Activated CD8-positive, alpha-beta memory T cell treated with anti-CD3 and anti-CD28 coated beads for 1 hour (primary cell): ENCODE measurements at regions not wholly inside any gene's neighbourhood (a gene's known extent, or its start where the extent isn't known, plus 50 kb on each side); places are given as distances from the start of the nearest gene placed in this dataset.

ENCODE experiments used
- DNase-seq, 2 donors: peaks; one replicate each; pipeline ENCODE4 v3.0.0-alpha.2; 2020; ENCODE audit warnings: low read depth in 1 of 2; ENCODE audit errors: extremely low read depth in 1 of 2

DNA sequence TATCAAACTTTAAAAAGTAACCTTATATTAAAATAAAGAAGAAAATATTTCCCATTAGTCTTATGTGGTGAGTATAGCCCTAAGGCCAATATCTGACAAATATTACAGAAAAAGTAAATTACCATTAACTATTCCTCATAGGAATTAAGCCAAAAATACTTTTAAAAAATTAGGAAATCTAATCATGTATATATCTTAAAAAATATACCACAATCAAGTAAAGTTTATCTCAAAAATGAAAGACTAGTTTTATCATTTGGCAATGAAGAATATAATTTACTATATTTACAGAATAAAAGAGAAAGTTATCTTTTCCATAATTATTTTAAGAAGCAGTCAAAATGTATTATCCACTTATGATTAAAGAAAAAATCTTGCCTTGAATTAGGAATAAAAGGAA, 458.8 kb upstream of the ZNF462 start:
- DNase-seq, result no peak

DNA sequence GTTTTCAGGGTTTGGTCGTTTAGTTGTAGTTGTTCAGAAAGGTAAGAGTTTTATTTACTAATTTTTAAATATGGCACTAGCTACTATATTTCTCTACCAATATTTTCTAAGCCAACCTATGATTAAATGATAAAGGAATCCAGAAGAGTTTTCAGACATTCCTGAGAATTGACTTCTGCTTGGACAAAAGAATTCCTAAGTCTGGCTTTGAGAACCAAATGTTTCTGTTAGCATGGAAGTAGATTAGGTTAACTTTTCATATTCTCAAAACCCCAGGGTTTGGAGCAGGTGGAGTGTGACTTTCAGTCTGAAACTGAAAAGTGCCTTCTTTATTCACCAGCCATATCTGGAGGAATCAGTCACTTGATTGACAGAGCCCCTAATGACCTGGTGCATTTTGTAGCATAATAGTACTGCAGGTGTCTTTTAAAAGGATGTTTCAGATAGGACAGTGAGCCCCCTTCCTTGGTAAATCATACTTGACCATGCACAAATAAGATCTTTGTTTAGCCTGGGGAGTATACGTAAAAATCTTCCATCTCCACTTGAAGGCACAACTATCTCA, 457.0 kb upstream of the ZNF462 start:
- no peak for DNase-seq

DNA sequence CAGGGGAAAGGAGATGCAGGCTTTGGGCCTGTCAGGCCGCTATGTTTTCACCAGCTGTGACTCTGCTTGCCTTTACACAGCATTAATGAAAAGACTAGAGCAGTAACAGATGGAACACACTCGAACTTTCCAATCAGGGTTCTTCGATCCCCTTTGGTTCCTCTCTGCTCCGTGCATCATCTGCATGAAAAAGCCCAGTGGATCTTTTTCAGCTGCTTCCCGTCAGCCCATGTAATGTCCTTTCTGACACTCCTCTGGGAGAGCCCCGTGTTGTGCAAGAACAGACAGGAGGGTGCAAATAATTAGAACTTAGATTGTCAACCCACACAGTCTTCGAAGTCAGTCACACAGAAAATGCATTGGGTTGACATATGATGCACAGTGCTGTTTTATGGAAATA, 448.9 kb upstream of the ZNF462 start:
- no peak for DNase-seq

DNA sequence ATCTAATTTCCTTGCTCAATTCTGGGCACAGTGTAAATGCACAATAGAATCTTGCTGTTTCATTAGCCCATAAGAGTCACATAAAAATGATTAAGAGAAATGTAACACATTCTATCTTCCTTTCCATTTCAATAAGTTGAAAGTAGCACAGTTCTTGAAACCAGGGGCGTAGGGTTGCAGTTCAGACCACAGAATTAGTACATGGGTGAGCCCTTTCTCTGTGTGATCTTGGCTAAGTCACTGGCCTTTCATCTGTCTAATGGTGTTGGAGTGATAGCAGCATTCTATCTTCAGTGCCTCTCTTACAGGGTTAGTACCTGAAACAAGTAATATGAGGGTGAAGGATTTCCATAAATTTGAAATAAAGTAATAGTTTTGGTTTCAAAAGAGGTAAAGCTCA, 445.3 kb upstream of the ZNF462 start:
- DNase-seq, result no peak

DNA sequence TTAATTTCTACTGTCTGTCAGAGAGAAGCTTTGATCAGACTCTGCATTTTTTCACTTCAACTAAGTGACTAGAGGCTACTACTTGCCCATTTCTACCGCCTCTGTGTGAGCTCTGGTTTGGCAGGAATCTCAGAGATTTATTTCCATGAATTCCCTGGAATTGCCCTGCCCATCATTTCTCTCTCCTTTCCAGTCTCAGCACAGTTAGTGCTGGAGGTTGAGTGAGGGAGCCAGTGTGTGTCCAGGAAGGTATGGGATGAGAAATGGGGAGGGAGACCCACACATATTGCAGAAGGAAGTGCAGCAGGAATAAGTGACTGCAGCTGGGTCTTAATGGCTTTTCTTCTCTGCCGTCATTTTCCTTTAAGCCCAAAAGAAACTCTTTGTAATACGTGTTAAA, 443.1 kb upstream of the ZNF462 start:
- no peak for DNase-seq

DNA sequence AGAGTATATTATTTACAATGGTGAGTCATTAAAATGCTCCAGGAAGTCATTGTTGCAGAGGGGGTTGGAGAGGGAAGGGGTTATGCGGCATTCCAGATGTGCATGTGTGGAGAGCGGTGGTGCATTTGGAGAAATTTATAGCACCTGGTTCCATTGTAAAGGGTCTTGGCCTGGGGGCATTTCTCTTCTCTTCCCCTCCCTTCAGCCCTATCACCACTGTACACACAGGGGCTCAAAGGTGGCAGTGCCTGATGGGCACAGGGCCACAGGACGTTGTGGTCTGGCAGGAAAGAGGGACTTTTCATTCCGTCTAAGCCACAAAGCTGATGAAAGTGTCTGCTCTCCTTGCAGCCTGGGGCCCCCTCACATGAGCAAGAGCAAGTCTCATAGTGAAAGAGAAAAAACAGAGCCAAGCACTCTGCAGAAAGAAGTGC, 442.4 kb upstream of the ZNF462 start:
- no peak for DNase-seq

DNA sequence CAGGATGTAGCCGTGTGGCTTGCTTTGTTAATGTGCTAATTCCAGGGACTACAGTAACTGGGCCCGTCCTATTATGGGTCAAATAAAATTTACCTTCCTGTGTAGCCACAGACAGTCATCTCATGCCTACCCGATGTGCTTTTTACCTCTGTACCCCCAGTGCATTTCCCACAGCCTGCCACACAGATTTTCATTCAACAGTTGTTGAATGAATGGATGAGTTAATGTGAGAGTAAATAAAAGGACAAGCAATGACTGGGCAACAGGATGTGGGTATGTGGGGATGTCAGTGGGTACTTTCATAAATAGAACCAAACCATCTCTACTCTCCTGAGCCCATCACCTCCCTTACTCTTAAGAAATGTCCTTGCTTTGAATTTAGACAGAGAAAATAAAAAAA, 441.2 kb upstream of the ZNF462 start:
- no peak for DNase-seq

DNA sequence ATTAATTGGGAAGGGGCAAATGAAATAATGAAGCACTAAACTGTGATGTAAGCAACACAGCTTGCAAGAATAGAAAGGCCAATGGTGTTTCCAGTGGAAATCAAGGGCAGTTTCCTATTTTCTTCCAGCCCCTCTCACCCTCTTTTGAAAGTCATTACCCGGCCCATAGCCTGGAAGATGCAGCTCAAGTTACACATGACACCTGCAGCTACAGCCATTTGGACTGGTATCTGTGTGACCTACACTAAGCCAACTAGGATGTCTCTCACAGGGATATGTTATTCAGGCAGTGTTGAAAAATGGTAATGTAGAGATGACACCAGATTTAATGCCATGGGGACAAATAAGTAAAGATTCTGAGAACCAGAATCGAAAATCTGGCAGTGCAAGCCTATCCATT, 439.4 kb upstream of the ZNF462 start:
- DNase-seq, result no peak

DNA sequence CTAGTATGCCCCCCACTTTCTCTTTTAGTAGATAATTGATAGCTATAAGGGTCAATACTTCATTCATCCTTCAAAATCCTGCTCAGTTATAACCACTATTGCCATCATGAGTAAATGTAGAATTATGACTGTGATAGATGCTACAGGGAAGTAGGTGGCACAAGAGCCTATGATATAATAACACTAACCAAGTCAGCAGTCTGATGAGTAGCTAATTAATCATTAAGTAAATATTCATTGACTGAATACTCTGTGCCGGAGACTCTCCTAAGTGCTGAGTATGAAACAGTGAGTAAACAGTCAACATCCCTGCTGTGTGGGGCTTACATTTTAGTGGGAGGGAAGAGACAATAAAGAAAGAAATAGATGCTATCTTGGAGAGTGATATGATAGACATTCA, 430.3 kb upstream of the ZNF462 start:
- no peak for DNase-seq

DNA sequence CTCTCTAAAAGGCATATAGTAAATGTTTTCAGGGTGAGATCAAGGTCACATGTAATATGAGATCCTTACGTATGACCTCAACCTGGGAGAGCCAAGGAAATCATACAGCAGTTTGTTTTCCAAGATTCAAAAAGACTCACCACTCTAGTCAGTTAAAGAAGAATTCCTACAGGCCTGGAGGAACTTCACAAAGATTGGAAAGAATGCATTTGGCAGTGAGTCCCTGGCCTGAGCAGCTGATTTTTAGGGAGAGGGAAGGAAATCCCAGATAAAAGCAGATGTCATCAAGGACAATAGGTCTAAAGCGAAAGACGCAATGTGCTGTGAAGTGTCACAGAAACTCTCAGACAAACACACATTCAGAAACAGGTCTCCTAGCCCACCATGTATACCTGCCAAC, 424.0 kb upstream of the ZNF462 start:
- no peak for DNase-seq

DNA sequence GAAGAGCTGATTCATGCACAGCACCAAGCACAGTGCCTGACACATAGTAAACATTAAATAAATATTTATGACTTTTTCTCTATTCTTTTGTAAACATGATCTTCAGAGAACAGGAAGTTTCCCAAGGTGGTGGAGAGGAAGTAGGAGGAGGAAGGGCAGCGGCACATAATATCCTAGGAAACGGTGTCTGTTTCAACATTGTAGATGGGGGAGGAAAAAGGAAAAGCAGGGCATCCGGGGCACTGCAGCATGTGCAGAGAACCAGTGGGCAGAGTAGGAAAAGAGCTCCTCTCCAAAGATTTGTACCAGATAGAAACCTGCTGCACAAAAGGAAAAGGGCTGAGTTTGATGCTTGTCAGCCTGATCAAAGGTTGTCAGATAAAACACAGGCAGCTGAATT, 421.7 kb upstream of the ZNF462 start:
- DNase-seq, result no peak

DNA sequence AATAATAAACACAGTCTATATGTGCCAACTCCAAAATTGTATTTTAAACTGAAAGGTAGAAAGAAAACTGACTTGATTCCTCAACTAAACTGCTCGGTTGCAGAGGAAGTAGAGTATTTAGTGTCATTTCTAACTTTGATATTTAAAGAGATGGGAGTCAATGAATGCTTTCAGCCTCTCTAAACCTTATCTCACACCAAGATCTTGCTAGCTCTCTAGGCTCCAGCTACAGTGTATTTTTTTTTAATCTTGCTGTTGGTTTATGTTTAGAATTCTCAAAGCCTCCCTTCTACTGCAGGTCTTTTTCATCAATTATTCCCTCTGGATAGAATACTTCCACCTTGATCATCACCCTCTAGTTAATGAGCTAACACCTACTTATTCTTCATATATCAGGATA, 419.4 kb upstream of the ZNF462 start:
- no peak for DNase-seq

DNA sequence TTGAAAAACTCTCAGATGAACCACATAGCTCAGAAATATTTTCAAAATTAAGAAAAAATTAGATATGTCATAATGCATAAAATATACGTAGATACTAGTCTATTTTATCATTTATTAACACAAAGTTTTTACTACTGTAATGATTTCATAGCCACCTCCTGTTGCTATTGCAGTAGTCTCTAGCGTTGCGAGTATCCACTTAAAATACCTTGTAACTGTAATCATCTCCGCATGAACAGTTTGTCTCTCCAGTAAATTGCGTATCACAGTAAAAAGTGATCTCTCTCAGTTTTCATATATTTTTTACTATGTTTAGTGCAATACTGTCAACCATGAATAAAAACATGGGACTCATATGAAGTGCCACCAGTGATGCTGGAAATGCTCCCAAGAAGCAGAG, 417.9 kb upstream of the ZNF462 start:
- no peak for DNase-seq

DNA sequence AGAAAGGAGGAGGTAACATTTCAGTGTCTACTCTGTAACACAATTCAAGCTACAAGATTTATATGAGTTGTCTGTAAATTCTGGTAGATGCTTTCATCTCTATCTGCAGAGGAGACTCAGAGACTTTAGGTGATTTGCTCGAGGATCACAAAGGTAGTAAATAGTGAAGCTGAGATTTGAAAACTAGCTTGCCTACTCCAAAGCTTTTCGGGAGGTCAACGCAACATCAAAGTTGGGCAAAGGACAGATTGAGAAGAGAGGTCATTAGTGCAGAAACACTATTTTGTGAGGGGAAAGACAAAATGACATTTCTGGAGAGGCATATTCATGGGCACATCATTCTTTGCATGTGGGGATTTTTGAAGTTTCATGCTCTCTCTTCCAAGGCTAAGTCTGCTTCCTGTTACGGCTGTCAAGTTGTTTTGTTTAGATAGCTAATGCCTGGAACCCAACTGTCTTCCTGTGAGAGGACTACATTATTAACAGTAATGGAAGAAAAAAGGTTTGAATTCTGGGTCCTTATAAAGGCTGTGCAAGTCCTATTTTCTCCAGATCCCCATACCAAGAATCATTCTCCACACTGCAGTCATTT, 413.5 kb upstream of the ZNF462 start:
- no peak for DNase-seq

DNA sequence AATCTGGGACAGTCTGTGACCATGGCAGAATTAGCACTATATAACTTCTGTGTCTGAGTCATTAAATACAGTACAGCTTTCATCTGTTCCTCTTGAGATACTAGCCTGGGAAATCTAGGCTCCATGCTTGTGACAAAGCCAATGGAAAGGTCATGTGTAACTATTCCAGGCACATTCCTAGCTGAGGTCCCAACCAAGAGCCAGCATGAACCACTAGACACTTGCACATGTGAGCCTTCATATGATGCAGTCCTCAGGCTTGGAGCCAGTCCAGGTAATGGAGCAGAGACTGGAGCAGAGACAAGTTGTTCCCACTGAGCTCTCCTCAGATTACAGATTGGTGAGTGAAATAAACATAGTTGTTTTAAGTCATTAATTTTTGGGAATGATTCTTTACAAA, 412.4 kb upstream of the ZNF462 start:
- DNase-seq, result no peak

DNA sequence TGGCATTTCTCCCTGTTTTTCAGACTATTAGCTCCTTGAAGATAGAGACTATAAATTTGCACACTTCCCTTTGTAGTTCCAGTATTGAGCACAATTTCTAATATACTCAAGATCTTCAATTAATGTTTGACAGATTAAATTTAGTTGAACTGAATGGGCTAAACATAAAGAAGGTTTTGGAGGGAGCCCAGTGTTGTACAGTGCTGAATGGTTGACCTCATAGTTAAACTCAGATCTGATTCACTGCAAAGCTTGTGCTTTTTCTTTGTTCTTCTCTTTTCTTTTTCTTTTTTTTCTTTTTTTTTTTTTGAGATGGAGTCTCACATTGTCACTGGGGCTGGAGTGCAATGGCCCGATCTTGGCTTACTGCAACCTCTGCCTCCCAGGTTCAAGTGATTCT, 411.7 kb upstream of the ZNF462 start:
- no peak for DNase-seq

DNA sequence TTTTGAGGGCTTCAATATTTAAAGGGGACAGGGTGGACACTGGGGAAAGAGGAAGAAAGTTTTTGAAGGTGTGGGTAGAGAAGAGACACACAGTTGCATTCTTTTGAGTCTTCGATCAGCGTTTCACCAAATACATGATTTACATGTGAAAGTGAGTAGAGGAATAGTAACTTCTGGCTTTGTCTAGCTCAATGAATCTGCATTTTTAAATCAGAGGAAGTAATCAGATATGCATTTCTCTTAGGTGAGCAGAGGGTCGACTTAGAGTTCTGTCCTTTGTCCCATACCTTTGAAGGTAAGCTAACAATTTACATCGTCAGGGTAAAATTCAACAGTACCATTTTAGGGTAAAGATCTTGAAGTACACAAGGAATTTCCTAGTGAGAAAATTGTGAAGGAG, 406.4 kb upstream of the ZNF462 start:
- no peak for DNase-seq

DNA sequence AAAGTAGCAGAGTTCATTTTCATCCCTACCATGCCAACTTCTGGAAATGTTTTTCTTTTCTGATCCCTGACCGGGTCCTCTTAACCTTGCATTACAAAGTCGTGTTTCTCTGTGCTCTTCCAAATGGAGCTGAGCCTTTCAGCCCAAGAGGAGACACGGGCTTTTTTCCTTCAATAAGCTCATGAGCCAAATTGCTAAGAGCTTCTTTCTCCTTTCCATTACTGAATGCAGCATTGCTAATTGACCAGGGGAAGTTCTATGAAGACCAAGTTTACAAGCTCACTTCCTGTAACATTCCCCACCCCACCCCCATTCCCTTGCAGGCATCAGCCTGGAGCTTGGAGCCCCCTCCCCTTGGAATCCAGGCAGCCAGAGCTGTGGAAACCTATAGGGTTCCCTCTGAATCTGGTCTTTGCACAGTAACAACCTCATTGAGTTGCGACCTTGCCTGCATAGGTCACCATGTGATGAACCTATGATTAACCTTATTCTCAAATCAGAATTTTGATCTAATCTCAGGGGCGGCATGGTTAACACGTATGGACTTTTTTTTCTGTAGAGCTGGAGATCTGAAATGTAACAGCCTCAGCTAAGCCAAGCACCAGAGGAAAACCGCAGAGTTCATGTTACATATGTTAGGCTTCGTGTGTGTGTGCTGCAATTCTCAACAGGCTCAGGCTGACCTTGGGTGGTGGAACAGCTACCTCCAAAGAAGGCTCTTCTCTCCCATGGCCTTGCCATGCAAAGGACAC, 395.7 kb upstream of the ZNF462 start:
- no peak for DNase-seq

DNA sequence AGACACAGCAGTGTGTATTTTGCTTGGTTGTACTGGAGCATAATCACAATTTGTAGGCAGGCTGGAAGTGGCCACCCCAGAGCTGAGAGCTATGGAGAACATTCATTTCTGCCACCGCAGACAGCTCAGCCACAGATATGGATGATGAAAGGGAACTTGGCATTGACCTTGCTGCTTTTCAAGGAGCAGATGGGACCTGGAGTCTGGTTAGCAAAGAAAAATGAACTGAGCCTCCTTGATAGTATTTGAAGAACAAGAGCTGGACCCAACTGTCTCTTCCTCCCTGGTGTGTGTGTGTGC, 395.2 kb upstream of the ZNF462 start:
- no peak for DNase-seq

DNA sequence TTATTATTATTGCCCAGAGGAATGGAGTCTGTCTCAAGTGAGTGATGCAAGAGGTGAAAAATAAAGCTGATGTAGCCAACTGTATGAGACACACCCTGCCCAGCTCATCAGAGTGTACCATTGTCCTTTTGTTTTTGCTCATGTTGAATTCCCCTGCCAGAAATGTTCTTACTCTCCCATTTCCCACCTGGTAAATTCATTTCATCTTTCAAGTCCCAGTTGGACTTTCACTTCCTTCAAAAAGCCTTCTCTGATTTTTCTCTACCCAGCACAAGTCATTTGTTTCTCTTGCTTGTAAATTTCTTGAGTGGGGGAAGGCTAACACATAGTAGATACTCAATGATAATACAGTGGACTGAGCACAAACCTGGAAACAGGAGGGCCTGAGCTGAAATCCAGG, 394.5 kb upstream of the ZNF462 start:
- DNase-seq, result no peak

DNA sequence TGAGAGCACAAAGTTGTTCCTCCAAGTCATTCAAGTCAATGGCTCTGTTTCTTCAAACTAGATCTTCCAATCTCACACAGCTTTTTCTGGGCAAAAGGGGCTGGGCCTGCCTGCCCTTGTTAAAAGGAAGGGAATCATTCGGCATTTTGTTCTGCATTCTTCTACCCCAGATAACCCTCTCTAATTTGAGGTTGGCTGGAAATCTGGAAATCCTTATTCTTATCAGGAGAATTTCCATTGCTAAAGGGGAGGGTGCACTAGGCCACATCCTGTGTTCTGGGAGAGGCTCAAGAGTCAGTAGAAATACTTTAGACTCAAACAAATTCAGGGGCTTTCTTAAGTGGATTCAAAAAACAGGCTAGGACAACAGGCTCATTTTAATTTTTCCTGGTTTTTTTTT, 384.7 kb upstream of the ZNF462 start:
- no peak for DNase-seq

DNA sequence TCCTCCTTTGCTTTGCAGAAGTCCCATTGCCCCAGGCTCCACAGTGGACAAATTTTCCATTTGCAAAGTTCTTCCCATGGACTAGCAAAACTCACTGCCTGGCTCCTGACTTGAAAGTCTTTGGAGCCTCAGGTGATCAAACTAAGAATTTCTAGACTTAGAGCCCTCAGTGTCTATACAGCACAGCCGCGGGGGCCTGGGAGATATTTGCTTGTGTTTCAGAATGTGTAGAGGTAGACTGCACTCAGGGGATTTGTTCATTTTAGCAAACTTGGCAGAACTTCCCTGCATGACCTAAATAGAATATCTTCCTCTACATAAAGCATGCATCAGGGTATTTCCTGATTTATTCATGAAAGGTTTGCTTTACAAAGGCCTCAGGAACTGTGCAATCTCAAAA, 384.2 kb upstream of the ZNF462 start:
- DNase-seq, result no peak

DNA sequence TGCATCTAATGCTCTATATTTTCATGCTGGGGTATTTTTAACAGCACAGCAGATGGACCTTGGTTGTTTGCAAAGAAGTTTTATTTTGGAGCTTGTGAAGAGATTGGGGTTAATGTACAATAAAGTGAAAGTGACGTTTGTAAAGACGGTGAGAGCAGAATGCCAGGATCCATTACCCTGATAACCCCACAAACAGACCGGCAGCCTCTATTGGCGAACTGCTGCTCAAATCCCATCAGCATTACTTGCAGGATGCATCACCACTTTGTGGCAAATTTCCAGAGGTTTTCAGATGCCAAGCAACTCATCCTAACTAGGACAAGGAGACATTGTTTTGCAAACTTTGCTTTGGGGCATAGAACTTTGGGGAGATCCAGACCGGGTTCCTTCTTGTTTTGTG, 383.3 kb upstream of the ZNF462 start:
- no peak for DNase-seq
